Mammary epithelial cell (primary cell): ENCODE measurements at regions not wholly inside any gene's neighbourhood (a gene's known extent, or its start where the extent isn't known, plus 50 kb on each side); places are given as distances from the start of the nearest gene placed in this dataset.

Experiments
- CTCF ChIP-seq, 2 donors: IDR thresholded peaks in 1 of 2; conservative IDR thresholded peaks in 1 of 2; 2 replicates each; pipeline ENCODE4 v1.5.1; 2011 to 2012; ENCODE audit warnings: inconsistent platforms in 2 of 2, low read length in 2 of 2, mild to moderate bottlenecking in 2 of 2, control low read depth in 1 of 2, low read depth in 1 of 2; ENCODE audit not compliant: insufficient read depth in 1 of 2; ENCODE audit errors: extremely low read depth in 1 of 2
- EZH2 ChIP-seq: IDR thresholded peaks from 2 replicates; pipeline ENCODE4 v1.6.1; 2012; ENCODE audit warnings: low read length, inconsistent platforms, borderline replicate concordance

DNA sequence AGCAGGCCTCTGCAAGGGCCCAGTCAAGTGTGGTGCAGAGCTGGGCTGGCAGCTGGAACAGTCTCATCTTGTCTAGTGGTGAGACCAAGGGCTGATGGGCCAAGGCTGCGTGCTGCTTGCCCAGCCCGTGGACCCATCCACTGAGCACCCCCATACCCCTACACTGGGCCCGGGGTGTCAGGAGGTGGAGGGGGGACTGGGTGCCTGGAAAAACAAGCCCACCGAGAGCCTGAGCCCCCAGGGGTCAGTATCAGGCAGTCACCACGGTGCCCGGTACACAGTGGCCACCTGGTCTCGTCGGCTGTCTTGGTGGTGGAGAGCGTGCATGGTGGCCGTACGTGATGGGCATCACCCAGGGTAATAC, 238.3 kb downstream of the SEC14L1 start:
- TF ChIP-seq EZH2 = no peak
- TF ChIP-seq CTCF (conservative IDR thresholded peaks at IDR 0.05 in 1 of 2, IDR thresholded peaks at IDR 0.05 in 1 of 2; ENCODE audit: extremely low read depth in 1 of 2, insufficient read depth in 1 of 2, low read depth in 1 of 2, low read length in 2 of 2) = no peak
